ENCODE measurements at regions not wholly inside any gene's neighbourhood (a gene's known extent, or its start where the extent isn't known, plus 50 kb on each side); places are given as distances from the start of the nearest gene placed in this dataset.

GRCh38 chr22:47553436-47553835 is 791.0 kb downstream of the TBC1D22A start:
- no peak for DNase-seq
- intact Hi-C loops (cut with DNase I), result no loop called here

GRCh38 chr22:47552541-47553205 is 790.2 kb downstream of the TBC1D22A start:
- no peaks in the 10 kb centered on the region for H3K36me3 ChIP-seq
- no peaks in the 10 kb centered on the region for H3K9me3 ChIP-seq
- H3K27me3 ChIP-seq, result peaks cover 0 to 45% (median 0%) of the 10 kb centered on the region in 4 donors
- H3K27ac ChIP-seq, result no peak overlapping the region
- DNase-seq, result no peak
- H3K4me3 ChIP-seq, result no peak overlapping the region
- TF ChIP-seq POLR2A (IDR thresholded peaks at IDR 0.05) (no peak), CTCF (IDR thresholded peaks at IDR 0.05) (no peak)
- WGBS, 2 donors, result 82 to 84% methylated on average over 13 to 15 of the region's 16 CpGs
- no peaks in the 10 kb centered on the region for H3K4me1 ChIP-seq
- intact Hi-C loops (cut with DNase I), result no loop called here

More at GRCh38 chr22:47553436-47553835, 791.0 kb downstream of the TBC1D22A start:
- H3K9me3 ChIP-seq, result no peaks in the 10 kb centered on the region
- no peak for TF ChIP-seq POLR2A (IDR thresholded peaks at IDR 0.05)
- no peak for TF ChIP-seq CTCF (IDR thresholded peaks at IDR 0.05)
- H3K4me3 ChIP-seq, result no peak overlapping the region
- no peak overlapping the region for H3K27ac ChIP-seq
- H3K4me1 ChIP-seq, result no peaks in the 10 kb centered on the region
- WGBS, 2 donors, result 80 to 81% methylated on average over 2 to 5 of the region's 7 CpGs
- peaks cover 0 to 40% (median 0%) of the 10 kb centered on the region in 4 donors for H3K27me3 ChIP-seq
- no peaks in the 10 kb centered on the region for H3K36me3 ChIP-seq

- no peak for TF ChIP-seq CTCF (IDR thresholded peaks at IDR 0.05)
- no peak for TF ChIP-seq POLR2A (IDR thresholded peaks at IDR 0.05)
- intact Hi-C loops (cut with DNase I), result no loop called here
These were observed 789.6 kb downstream of the TBC1D22A start for GRCh38 chr22:47552024-47552423.

GRCh38 chr22:47551431-47551775 is 789.0 kb downstream of the TBC1D22A start:
- DNase-seq, result no peak
- intact Hi-C loops (cut with DNase I), result no loop called here

More at GRCh38 chr22:47552024-47552423, 789.6 kb downstream of the TBC1D22A start:
- Histone ChIP-seq H3K4me1 (no peaks in the 10 kb centered on the region), H3K36me3 (no peaks in the 10 kb centered on the region), H3K27ac (no peak overlapping the region), H3K4me3 (no peak overlapping the region), H3K27me3 (peaks cover 0 to 45% (median 0%) of the 10 kb centered on the region in 4 donors), H3K9me3 (no peaks in the 10 kb centered on the region)
- no peak for DNase-seq
- whole genome bisulfite sequencing, 2 donors, result 66% methylated on average over 3 of the region's 3 CpGs; no CpG with 5 or more reads in 1 of the 2 donors

More at GRCh38 chr22:47551431-47551775, 789.0 kb downstream of the TBC1D22A start:
- peaks cover 0 to 45% (median 0%) of the 10 kb centered on the region in 4 donors for H3K27me3 ChIP-seq
- no peak overlapping the region for H3K4me3 ChIP-seq
- no peak overlapping the region for H3K27ac ChIP-seq
- WGBS, 2 donors, result 48 to 60% methylated on average over 7 of the region's 7 CpGs
- no peaks in the 10 kb centered on the region for H3K4me1 ChIP-seq
- no peak for TF ChIP-seq POLR2A (IDR thresholded peaks at IDR 0.05)
- TF ChIP-seq CTCF (IDR thresholded peaks at IDR 0.05), result no peak
- H3K36me3 ChIP-seq, result no peaks in the 10 kb centered on the region
- no peaks in the 10 kb centered on the region for H3K9me3 ChIP-seq

Measured in esophagus squamous epithelium (tissue), 5 donors.